GM18511 (cell line): ENCODE measurements at regions not wholly inside any gene's neighbourhood (a gene's known extent, or its start where the extent isn't known, plus 50 kb on each side); places are given as distances from the start of the nearest gene placed in this dataset.
"Not testable (repeated sequence)": the region's sequence is repeated elsewhere in the genome, so short reads cannot be mapped to it uniquely, and the experiment has no call there.

Source experiments
- ATAC-seq: cut with Tn5 transposase; IDR thresholded peaks from one replicate; pipeline ENCODE4 v1.9.1; 2021; ENCODE audit warnings: mild to moderate bottlenecking, moderate library complexity; ENCODE audit not compliant: unreplicated experiment

DNA sequence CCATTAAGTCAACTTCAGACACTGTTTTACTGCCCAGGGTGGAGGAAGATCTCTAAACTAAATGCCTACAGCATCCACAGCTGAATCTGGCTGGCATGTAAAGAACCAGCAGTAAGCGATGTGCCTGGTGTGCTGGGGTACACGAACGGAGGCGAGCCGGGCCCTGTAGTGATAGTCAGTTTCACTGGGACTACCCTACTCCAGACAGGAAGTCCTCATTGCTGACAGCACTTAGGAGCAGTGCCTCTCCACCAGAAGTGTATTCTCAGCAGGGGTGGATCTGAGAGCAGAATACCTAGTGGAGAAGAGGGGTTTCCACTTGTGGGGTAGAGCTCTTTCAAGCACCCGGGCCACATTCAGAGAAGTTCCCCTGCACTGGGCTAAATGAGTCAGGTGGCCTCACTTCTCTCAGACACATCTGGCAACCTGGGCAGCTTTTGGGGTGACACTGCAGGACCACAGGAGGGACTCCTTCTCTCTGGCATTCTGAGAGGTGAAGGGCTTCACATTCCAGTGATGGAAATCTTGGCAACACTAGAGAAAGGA is 290.3 kb upstream of the PLGLB1 start:
- ATAC-seq = not testable (repeated sequence)

DNA sequence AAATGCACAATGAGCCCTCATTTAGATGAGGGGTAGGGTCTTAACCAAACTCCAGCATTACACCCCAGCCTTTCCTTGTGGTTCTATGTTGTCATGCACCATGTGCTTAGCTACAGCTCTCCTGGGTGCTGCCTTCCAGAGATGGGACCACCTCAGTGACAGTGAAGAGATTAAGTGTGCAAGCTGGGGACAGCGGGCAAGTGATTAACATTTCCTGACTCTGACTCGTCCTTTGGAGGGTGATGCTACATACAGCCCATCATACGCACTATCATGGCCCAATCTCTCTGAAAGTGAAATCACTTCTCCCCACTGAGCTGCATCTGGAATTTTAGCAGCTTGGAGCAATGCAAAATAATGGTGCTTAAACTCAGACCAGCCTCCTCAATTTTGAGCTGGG is 293.0 kb upstream of the PLGLB1 start:
- ATAC-seq = not testable (repeated sequence)

DNA sequence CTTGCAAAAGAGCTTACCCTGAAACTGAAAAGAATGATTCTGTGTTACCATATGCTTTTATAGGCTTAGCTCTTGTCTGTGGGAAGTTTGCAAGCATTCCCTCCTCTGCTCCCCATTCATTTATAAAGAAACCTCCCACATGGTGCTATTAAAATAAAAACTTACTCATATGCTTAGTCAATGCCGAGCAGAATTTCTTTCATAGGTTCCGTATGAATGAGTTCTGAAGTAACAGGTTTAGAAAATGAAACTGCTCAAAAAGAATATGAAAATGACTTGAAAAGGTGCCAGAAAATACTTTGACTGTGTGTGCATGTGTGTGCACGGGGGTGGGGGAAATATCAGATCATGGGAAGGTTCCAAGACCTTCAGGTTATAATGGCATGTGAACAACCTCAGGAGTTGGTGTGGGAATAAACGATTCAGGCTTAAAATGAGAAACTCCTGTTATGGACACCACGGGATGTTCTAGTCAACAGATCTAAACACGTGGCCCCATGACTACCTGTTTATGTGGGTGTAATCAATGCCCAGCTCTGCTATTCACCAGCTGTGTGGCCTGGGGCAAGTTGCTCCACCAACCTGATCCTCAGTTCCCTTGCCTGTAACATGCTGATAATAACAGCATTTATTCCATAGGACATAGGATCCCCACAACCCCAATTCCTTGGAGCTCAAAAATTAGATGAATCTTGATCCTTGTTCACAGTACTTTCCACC is 293.7 kb upstream of the PLGLB1 start:
- peak; percentile 86 for ATAC-seq

DNA sequence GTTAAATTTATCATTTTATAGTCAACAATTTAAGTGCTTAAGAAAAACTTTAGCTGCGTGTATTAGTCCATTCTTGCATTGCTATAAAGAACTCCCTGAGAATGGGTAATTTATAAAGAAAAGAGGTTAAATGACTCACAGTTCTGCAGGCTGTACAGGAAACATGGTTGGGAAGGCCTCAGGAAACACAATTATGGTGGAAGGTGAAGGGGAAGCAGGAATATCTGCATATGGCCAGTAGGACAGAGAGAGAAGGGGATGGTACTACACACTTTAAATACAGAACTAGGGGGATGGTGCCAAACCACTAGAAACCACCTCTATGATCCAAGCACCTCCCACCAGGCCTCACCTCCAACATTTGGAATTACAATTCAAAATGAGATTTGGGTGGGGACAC is 295.5 kb upstream of the PLGLB1 start:
- ATAC-seq = not testable (repeated sequence)

DNA sequence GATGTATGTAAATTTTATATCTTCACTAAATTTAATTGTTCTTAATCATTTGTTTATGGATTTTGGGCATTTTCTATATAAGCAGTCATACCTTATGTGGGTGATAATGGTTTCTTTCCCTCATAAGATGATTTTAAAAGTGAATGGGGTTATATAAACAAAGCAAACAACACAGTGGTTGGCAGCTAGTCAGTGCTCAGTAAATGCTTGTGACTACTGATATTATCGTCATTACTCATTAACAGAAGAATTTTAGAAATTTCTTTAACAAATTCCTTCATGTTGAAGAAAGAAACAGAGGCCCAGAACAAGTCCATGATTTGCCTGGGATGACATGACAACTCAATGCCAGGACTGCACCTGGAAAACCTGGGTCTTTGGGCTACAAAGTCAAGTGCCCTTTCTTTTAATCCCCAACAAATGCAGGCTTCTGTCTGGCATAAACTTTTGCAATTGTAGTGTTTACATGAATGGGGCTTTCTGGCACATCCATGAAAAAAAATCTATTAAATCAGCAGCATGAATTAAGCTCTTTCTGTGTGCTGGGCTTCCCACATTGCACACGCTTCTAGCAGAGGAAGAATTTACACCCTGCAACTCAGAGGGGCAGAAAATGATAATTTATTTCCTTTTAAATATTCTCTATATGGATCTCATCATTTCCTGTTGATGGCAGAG is 297.3 kb upstream of the PLGLB1 start:
- ATAC-seq = not testable (repeated sequence)

DNA sequence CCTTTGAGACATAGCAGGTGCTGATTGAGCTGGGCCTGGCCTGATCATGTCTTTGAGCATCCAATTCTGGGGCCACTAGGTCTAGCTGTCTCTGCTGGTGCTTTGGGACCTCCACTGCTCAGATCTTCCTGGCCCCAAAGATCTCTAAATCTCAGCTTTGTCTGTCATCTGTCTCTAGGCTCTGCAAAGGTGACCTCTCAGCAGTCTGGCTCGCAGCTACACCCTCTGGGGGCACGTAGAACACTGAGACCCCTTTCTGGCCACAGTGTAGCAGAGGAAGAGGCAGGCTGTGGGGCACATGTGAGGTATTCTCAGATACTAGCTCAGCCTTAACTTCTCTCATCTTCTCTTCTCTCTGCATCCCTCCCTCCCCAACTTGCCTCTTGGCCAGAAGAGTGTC is 298.1 kb upstream of the PLGLB1 start:
- ATAC-seq = not testable (repeated sequence)

DNA sequence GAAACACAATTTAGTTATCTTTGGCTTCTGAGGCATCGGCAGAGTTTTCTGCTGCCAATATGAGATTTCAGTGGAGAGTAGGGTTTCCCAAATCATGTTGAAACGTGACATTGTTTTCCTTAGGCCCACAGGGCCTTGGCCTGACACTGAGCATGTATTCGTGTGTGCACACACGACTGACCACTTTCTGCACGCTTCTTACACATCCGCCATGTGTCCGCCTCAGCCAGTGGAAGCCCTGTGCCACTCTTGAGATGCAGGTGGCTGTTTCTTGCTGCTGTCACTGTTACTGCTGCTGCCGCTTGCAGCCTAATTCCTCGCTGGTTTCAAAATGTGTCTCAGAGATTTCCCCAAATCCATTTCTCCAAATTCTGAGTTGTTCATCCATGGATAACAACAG is 299.6 kb upstream of the PLGLB1 start:
- ATAC-seq = not testable (repeated sequence)

DNA sequence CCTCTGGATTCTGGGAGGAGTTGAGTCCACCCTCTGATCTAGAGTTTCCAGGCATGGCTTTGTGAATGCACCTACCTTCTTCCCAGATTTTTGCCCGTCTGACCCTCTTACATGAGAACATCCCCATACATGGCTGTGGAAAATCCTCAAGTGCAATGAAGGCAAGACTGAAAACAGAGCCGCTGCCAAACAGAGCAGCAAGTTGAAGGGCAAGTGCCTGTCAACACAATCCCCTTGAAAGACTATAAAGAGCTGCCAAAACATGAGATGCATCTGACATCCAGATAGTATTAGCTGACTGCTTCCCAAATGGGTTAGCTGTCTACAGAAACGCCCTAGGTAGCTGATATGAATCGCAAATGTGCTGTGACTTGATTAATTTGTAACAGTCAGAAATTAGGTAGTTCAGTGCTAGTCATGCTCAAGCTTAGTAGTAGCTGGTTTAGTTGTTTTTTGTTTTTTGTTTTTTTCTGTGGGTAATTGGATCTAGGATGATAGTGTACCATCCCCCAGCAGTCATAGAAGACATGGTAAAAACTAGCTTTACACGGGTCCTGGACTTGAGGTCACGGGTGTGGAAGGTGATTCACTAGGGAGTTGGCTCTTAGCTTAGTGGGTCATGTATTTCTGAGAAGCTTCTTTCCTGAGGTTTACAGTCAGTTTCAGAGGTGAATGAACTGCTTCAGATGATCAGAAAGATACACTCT is 302.8 kb upstream of the PLGLB1 start:
- ATAC-seq = not testable (repeated sequence)

DNA sequence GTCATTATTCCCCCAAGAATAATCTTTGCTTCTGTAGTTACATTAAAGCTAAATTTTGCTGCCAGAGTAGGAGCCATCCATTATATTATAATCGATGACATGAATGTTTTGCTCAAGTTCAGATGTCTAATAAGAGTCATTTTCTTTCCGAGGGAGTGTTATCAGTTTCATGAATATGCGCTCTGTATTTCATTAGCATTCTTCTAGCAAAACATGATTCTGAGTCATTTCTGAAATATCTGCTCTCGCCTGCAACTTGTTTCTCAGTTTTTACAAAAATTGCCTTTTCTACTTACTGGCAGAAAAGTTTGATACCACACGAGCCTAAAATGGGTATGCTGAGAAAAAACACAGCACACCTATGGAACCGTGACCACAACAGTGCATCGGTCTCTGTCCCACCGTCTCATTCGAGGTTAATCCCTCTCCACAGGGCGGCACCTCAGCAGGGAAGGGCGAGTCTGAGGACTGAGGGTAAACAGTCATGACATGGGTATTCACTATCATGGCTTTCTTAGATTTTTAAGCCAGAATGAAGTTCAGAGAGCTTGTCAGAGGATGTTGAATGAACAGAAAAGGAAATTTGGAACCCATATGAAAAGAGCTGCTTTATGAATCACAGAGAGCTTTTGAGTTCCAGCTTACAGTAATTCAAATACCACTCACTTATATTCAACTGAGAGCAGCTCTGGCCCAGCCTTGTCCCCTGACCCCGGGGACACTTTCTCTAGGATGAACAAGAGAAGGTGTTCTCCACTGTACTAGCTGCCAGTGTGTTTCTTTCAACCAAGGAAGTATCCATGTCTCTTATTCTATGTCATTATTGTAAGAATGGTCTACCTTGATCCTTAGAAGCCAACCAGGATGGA is 303.6 kb upstream of the PLGLB1 start:
- ATAC-seq = not testable (repeated sequence)

DNA sequence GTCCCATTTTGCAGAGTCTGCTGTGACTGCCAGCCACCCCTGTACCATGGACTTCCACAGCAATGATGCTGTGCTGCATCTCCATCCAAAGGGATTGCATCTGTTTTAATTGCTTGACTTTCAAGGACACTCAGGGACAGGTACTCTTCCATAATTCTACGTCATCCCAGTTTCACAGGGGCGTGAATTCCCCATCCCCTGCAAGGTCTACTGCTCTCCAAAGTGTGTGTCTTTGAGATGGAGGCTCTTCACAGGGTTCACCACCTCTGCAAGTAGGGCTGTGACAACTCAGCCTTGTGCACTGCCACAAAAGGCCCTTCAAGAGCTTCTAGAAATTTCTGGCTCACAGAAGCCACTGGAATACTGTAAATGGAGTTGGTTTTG is 304.3 kb upstream of the PLGLB1 start:
- ATAC-seq = not testable (repeated sequence)

DNA sequence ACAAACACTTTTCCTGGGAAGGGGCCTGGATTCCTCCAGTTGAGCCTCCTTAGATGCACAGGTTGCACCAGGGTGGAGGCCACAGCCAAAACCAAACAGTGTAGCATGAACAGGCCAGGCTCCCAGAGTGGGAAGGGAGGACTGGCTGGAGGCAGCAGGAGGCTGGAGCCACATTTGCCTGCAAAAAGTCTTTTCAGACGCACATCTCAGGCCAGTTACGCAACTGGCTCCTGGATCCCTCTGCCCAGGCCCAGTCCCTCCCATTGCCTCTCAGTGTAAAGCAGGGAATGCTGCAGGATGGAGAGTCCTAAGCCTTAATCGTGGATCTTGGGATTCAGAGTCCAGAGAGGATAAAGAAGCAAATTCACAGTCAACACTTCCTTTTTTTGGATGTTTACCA is 305.1 kb upstream of the PLGLB1 start:
- ATAC-seq = not testable (repeated sequence)

DNA sequence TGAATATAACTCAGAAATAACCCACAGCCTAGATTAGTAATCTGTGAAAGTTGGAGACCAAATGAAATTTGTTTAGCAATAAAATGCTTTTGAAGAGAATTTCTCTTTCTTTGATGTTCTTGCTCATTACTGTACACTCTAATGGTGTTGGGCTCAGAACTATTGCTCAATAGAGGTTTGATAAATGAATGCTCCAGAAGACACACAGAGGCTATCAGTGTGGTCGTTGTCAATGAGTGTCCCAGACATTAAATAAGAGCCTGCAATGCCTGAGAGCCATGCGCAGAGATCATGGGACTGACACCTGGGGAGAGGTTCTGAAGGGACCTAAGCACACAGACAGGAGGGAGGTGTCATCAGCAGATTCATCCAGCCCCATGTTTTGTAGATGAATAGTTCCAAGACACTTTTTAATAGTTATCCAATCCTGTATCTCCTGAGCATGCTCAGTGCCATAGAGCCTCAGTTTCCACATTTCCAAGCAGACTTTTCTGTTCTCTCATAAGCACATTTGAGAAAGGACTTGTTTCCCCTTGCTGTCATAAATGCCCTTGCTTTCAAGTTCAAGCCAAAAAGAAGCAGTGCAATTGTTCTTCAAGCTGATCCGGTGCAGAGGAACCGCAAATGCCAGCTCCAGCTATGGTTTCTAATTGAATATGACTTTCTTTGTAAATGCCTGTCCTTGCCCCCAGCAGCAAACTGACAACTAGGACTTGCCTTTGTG is 306.2 kb upstream of the PLGLB1 start:
- ATAC-seq = not testable (repeated sequence)

DNA sequence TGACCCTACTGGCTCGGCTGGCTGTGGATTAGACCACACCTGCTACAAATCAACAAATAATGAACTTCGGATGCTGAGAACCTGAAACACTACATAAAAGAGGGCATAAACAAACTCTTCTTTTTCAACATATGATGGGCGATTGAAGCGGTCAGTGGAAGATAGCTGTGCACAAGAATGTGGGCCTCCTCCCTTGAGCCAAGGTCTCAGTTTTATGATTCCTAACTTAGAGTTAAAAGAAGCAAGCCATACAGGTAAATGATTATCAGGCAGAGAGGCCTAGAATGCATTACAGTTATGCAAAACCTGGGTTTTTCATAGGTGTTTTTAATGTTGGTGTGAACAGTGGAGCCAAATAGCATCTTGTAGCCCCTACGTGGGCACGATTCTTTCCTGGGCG is 307.9 kb upstream of the PLGLB1 start:
- not testable (repeated sequence) for ATAC-seq

DNA sequence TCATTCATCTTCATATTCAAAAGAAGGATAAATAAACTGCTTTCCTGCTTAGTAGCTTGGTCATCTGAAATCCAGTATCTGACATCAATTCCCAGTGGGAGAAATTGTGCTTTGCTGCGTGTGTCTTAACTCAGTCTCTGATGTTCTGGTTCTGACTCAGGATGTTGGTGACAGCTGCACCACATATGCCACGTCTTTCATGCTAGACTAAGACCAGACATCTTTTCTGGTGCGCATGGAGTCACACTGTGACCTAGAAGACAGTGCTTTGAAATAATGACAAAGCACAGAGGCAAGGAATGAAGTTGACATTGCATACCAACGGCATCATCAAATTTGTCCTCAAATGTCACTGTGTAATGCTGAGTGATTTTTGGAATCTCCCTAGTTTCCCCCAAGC is 308.8 kb upstream of the PLGLB1 start:
- not testable (repeated sequence) for ATAC-seq

DNA sequence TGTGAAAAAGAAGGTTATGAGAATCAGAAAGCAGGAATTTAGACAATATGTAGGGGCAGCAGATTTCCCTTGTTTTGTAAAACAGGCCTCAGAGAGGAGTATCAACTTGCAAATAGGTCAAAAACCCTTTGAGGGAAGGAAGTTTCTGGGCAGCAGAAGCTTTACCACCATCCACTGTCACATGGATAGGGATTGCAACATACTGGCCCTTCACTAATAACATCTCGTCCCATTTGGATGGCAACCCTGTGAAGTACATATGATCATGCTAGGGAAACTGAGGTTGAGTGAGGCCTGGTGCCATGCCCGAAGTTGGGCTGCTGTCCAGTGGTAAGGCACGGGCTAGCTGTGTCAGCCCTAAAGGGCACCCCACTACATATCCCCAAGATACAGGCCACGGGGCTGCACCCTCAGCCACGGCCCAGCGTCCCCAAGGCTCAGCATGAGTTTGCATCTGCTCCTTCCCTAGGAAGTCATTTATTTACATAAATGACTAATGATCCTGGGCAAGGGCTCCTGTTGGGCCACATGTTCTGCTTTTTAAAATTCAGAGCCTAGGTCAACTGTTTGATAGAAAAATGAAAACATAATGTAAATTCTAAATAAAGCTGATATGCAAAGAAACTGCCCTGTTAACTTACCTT is 310.4 kb upstream of the PLGLB1 start:
- not testable (repeated sequence) for ATAC-seq

DNA sequence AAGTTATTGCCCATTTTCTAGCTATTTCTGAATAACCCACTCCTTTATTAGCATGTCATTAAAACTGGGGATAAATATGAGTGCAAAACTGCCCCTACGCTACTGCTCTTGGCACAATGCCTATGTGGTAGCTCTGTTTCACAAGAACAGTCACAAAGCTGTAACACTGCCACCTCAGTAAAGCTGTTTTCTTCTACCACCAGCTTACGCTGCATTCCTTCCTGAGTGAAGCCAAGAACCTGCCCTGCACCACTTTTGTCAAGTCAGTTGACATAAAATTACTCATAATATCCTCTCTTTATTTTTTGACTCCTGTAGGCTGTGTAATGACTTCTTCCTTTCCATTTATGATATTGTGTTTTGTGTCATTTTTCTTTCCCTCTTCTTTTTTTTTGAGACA is 313.2 kb upstream of the PLGLB1 start:
- ATAC-seq = not testable (repeated sequence)

DNA sequence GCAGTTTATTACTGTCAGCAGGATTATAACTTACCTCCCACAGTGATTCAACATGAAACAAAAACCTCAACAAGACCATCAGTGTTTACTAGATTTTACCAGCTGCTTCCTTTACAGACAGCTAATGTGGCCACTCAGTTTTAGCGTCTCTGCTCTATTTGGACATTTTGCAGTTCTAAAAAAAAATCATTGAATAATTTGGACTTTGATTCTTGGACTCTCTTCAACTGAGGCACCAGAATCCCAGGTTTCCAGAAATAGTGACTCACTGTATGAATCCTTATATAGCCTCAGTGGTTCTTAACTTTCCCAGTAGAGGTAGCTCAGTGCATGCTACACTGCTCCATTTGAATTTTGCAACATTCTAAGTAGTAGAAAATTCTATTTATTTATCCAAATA is 317.4 kb upstream of the PLGLB1 start:
- not testable (repeated sequence) for ATAC-seq

DNA sequence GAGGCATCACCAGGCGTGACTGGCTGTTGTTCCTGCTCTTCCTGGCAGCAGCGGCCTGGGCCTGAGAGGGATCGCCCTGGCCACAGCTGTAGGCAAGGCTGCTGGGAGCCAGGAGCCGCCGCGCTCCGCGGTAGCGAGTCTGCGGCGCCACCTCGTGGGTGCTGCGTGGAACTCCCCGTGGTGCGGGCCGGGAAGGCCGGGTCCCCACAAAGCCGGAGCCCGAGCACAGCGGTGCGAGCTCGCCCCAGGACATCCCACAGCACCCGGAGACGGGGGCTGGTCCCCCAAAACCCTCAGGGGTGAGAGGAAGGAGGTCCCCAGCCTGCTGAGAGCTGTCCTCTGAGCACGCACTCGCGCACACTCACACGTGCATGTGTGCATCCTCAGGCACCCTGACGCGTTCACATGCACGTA is 320.0 kb upstream of the PLGLB1 start:
- not testable (repeated sequence) for ATAC-seq

DNA sequence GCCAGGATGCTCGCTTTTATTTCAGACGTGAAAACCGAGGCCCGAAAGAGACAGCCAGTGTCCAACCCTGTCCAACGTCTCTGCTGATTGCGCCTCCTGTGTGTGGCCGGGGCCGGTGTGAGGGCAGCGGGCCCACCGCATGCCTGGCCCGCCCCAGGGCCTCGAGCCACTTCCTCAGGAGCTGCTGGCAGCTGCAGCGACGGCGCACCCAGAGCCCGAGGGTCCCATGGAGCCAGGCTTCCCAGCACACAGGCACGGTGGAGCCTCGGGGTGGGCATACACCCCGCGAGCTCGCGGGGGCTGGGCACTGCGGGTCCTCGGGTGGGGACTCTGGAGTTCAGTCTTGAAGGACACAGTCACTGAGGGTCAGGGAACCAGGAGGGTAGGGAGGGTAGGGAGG is 320.5 kb upstream of the PLGLB1 start:
- not testable (repeated sequence) for ATAC-seq
